HCT116 (cell line): ENCODE measurements at regions not wholly inside any gene's neighbourhood (a gene's known extent, or its start where the extent isn't known, plus 50 kb on each side); places are given as distances from the start of the nearest gene placed in this dataset.

Source experiments
- ATAC-seq: fragments of 200-7000 bp; cut with Tn5 transposase; 2 replicates; pipeline ENCODE4 v1.9.1; 2020; ENCODE audit warnings: mild to moderate bottlenecking, moderate library complexity
- BruUV-seq: library from RNA; stranded (reverse); fragments of 400-500 nt; replicated peaks from 2 replicates; lab custom pipeline; 2021; lab: Mats Ljungman, UMichigan
- CTCF ChIA-PET: fragments of 300-600 bp; sonication (Branson Sonifier 250); formaldehyde crosslinking; loops from one replicate; lab custom pipeline; 2021; ENCODE audit warnings: antibody characterized with exemption; lab: Charles Lee
- POLR2A ChIA-PET: fragments of 300-600, 350-600 bp; sonication (Branson Sonifier 250); formaldehyde crosslinking; loops from one replicate; lab custom pipeline; 2021; ENCODE audit warnings: antibody characterized with exemption; lab: Charles Lee
- RAD21 ChIA-PET, 2 experiments: fragments of 300-600 bp; sonication (Branson Sonifier 250); formaldehyde crosslinking; loops; one replicate each; lab custom pipeline; 2023; ENCODE audit warnings: low total read pairs in 2 of 2; ENCODE audit not compliant: uncharacterized antibody in 2 of 2, unreplicated experiment in 2 of 2, low non-redundant PET in 1 of 2; lab: Charles Lee
- DNase-seq: peaks from one replicate; pipeline ENCODE4 v3.0.0-alpha.2; 2010; ENCODE audit warnings: low read depth, low spot score
- H2AFZ ChIP-seq: fragments of 200-600 bp; shearing (Covaris generic), sonication (generic); 2 replicates; pipeline ENCODE4 v1.6.1; 2017; ENCODE audit warnings: low read depth, mixed run types, mixed read lengths, antibody characterized with exemption, low read length; ENCODE audit not compliant: poor library complexity, severe bottlenecking
- H3K27ac ChIP-seq: 2 replicates; pipeline ENCODE4 v1.5.1; 2012; ENCODE audit warnings: low read depth, low read length
- H3K27me3 ChIP-seq: fragments of 200-600 bp; sonication (generic); 2 replicates; pipeline ENCODE4 v1.6.1; 2016; ENCODE audit warnings: mixed run types, low read length, mixed read lengths; ENCODE audit not compliant: insufficient read depth
- H3K36me3 ChIP-seq, 2 experiments: fragments of 200-500 bp in 1 of 2; fragments of 200-600 bp in 1 of 2; sonication (Bioruptor generic) in 1 of 2; sonication (generic) in 1 of 2; 2 replicates each; pipeline versions ENCODE4 v1.5.1 to v1.6.1; 2014 to 2016; ENCODE audit warnings: low read length in 2 of 2, inconsistent platforms in 1 of 2, mixed read lengths in 1 of 2, mixed run types in 1 of 2; ENCODE audit not compliant: insufficient read depth in 2 of 2, control insufficient read depth in 1 of 2
- H3K4me1 ChIP-seq, 2 experiments: fragments of 200-600 bp in 1 of 2; sonication (generic) in 1 of 2; 2 replicates each; pipeline versions ENCODE4 v1.5.1 to v1.6.1; 2012 to 2017; ENCODE audit warnings: low read length in 2 of 2, inconsistent platforms in 1 of 2, mild to moderate bottlenecking in 1 of 2, mixed read lengths in 1 of 2, mixed run types in 1 of 2, moderate library complexity in 1 of 2; ENCODE audit not compliant: insufficient read depth in 2 of 2, control insufficient read depth in 1 of 2
- H3K4me2 ChIP-seq: fragments of 200-600 bp; sonication (generic); 2 replicates; pipeline ENCODE4 v1.6.1; 2017; ENCODE audit warnings: mixed run types, low read length, mixed read lengths
- H3K4me3 ChIP-seq, 2 experiments: fragments of 200-600 bp in 1 of 2; sonication (generic) in 1 of 2; replicated peaks in 1 of 2; 2 replicates each; pipeline ENCODE4 v1.5.1; 2011 to 2016; ENCODE audit warnings: low read length in 2 of 2, control low read depth in 1 of 2, low read depth in 1 of 2, mild to moderate bottlenecking in 1 of 2, mixed read lengths in 1 of 2, mixed run types in 1 of 2
- H3K79me2 ChIP-seq: fragments of 200-600 bp; sonication (generic); 2 replicates; pipeline ENCODE4 v1.6.1; 2017; ENCODE audit warnings: mild to moderate bottlenecking, mixed run types, low read length, moderate library complexity, mixed read lengths; ENCODE audit not compliant: insufficient read depth
- H3K9ac ChIP-seq: fragments of 200-600 bp; sonication (generic); 2 replicates; pipeline ENCODE4 v1.6.1; 2016; ENCODE audit warnings: low read length, mixed read lengths
- H3K9me2 ChIP-seq: fragments of 200-600 bp; sonication (generic), shearing (Covaris generic); 2 replicates; pipeline ENCODE4 v1.6.1; 2017; ENCODE audit warnings: mixed run types, mild to moderate bottlenecking, moderate library complexity; ENCODE audit not compliant: insufficient read depth
- H3K9me3 ChIP-seq, 2 experiments: fragments of 200-500 bp in 1 of 2; fragments of 200-600 bp in 1 of 2; sonication (Bioruptor generic) in 1 of 2; sonication (generic) in 1 of 2; 2 replicates each; pipeline ENCODE4 v1.6.1; 2014 to 2017; ENCODE audit warnings: low read length in 2 of 2, mixed read lengths in 2 of 2, inconsistent platforms in 1 of 2, low read depth in 1 of 2, mild to moderate bottlenecking in 1 of 2, mixed run types in 1 of 2, moderate library complexity in 1 of 2; ENCODE audit not compliant: control insufficient read depth in 1 of 2, insufficient read depth in 1 of 2
- H4K20me1 ChIP-seq: fragments of 200-600 bp; sonication (generic), shearing (Covaris generic); 2 replicates; pipeline ENCODE4 v1.6.1; 2017; ENCODE audit warnings: mixed run types, mild to moderate bottlenecking, moderate library complexity; ENCODE audit not compliant: insufficient read depth
- CBX3 ChIP-seq: IDR thresholded peaks from 2 replicates; pipeline ENCODE4 v1.6.1; 2012; ENCODE audit warnings: low read depth
- EGR1 ChIP-seq: IDR thresholded peaks from 2 replicates; pipeline ENCODE4 v1.6.1; 2012; ENCODE audit warnings: low read depth
- ELF1 ChIP-seq: IDR thresholded peaks from 2 replicates; pipeline ENCODE4 v1.6.1; 2012; ENCODE audit warnings: low read depth, borderline replicate concordance
- EZH2phosphoT487 ChIP-seq: fragments of 200-600 bp; IDR thresholded peaks from 2 replicates; pipeline ENCODE4 v1.6.1; 2018; ENCODE audit warnings: antibody characterized with exemption, borderline replicate concordance
- POLR2A ChIP-seq: IDR thresholded peaks from 2 replicates; pipeline ENCODE4 v1.7.0; 2011; ENCODE audit warnings: borderline replicate concordance; ENCODE audit not compliant: insufficient read depth, insufficient read length; ENCODE audit errors: extremely low read depth
- SIN3A ChIP-seq: IDR thresholded peaks from 2 replicates; pipeline ENCODE4 v1.6.1; 2012; ENCODE audit warnings: low read depth
- SP1 ChIP-seq: IDR thresholded peaks from 2 replicates; pipeline ENCODE4 v1.6.1; 2012; ENCODE audit warnings: low read depth
- YY1 ChIP-seq: IDR thresholded peaks from 2 replicates; pipeline ENCODE4 v1.6.1; 2011; ENCODE audit warnings: low read length, low read depth, moderate library complexity, mild to moderate bottlenecking; ENCODE audit not compliant: insufficient replicate concordance; ENCODE audit errors: extremely low read depth
- ZFX ChIP-seq: fragments of 450-650 bp; IDR thresholded peaks from 2 replicates; pipeline ENCODE4 v1.6.1; 2017
- intact Hi-C: fragments of 100-400 bp; cut with micrococcal nuclease; formaldehyde crosslinking; loops from 2 replicates; pipeline ENCODE4 v1.10.0; 2022
- TF ChIP-seq, protein P1 (sequence below): IDR thresholded peaks from 2 replicates; pipeline ENCODE4 v1.6.1; 2012

GRCh38 chr14:105865266-105865903 is 339.0 kb downstream of the TMEM121 start:
- CTCF ChIA-PET = no interaction called here
- Histone ChIP-seq H3K9ac (no peak overlapping the region), H3K79me2 (no peaks in the 10 kb centered on the region), H3K9me2 (no peaks in the 10 kb centered on the region), H3K4me2 (no peak overlapping the region), H3K36me3 (no peaks in the 10 kb centered on the region), H2AFZ (no peak overlapping the region), H3K4me1 (no peaks in the 10 kb centered on the region), H3K4me3 (no peak overlapping the region), H4K20me1 (no peaks in the 10 kb centered on the region), H3K27me3 (peaks cover 2% of the 10 kb centered on the region; the same call in 1 of the 2 replicates), H3K27ac (no peak overlapping the region), H3K9me3 (no peaks in the 10 kb centered on the region)
- BruUV-seq = no TSS peak
- TF ChIP-seq SP1 (no peak), EZH2phosphoT487 (no peak), SIN3A (no peak), ELF1 (no peak), CBX3 (no peak), POLR2A (no peak), ZFX (no peak), YY1 (no peak), EGR1 (no peak)
- TF ChIP-seq, protein P1, sequence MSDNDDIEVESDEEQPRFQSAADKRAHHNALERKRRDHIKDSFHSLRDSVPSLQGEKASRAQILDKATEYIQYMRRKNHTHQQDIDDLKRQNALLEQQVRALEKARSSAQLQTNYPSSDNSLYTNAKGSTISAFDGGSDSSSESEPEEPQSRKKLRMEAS = no peak
- RAD21 ChIA-PET = no interaction called here
- DNase-seq (no peak), ATAC-seq (no peak)
- POLR2A ChIA-PET = no interaction called here
- intact Hi-C loops = no loop called here
